GM12878 (cell line): ENCODE measurements at regions not wholly inside any gene's neighbourhood (a gene's known extent, or its start where the extent isn't known, plus 50 kb on each side); places are given as distances from the start of the nearest gene placed in this dataset.

Source experiments
- ATAC-seq: fragments of 200-7000 bp; cut with Tn5 transposase; 3 replicates; pipeline ENCODE4 v1.9.1; 2020; ENCODE audit warnings: mild to moderate bottlenecking, moderate library complexity
- BruUV-seq: library from RNA; stranded (reverse); fragments of 400-500 nt; replicated peaks from 2 replicates; lab custom pipeline; 2021; lab: Mats Ljungman, UMichigan
- CTCF ChIA-PET: fragments of 300-600 bp; sonication (Branson Sonifier 250); formaldehyde crosslinking; extraction: SDS; loops from one replicate; lab custom pipeline; 2021; ENCODE audit warnings: inconsistent platforms; lab: Yijun Ruan, JAX
- POLR2A ChIA-PET: fragments of 350-600 bp; formaldehyde crosslinking; extraction: SDS; loops from one replicate; lab custom pipeline; 2021; ENCODE audit warnings: inconsistent platforms; lab: Charles Lee
- RAD21 ChIA-PET: fragments of 300-600 bp; sonication (Branson Sonifier 250); formaldehyde crosslinking; loops from one replicate; lab custom pipeline; 2023; ENCODE audit warnings: antibody characterized with exemption; ENCODE audit not compliant: unreplicated experiment; lab: Charles Lee
- SMC1A ChIA-PET: fragments of 300-600 bp; sonication (Branson Sonifier 250); formaldehyde crosslinking; loops from one replicate; lab custom pipeline; 2023; ENCODE audit not compliant: unreplicated experiment, uncharacterized antibody; lab: Charles Lee
- DNase-seq: peaks from one replicate; pipeline ENCODE4 v3.0.0-alpha.2; 2011; ENCODE audit warnings: low read depth, low spot score
- FAIRE-seq: peaks from 3 replicates; lab custom pipeline; 2011; peaks lifted over from hg19 to GRCh38; lab: Jason Lieb, UNC
- H2AFZ ChIP-seq: 2 replicates; pipeline ENCODE4 v1.6.0; 2011; ENCODE audit warnings: low read depth, low read length, control low read depth; ENCODE audit not compliant: control insufficient read depth
- H3K27ac ChIP-seq: 2 replicates; pipeline ENCODE4 v1.5.1; 2011; ENCODE audit warnings: control low read depth; ENCODE audit not compliant: control insufficient read depth, insufficient read depth
- H3K27me3 ChIP-seq, 2 experiments: replicated peaks in 1 of 2; 2 replicates each; pipeline versions ENCODE4 v1.6.0 to v1.6.1; 2011; ENCODE audit warnings: low read length in 1 of 2; ENCODE audit not compliant: control insufficient read depth in 2 of 2, insufficient read depth in 2 of 2
- H3K36me3 ChIP-seq, 2 experiments: 2 replicates each; pipeline ENCODE4 v1.5.1; 2011; ENCODE audit warnings: low read length in 1 of 2; ENCODE audit not compliant: control insufficient read depth in 2 of 2, insufficient read depth in 2 of 2
- H3K4me1 ChIP-seq: 2 replicates; pipeline ENCODE4 v1.6.1; 2011; ENCODE audit warnings: mild to moderate bottlenecking, low read length, moderate library complexity, mixed read lengths; ENCODE audit not compliant: control insufficient read depth, insufficient read depth
- H3K4me2 ChIP-seq: 2 replicates; pipeline ENCODE4 v1.6.0; 2011; ENCODE audit warnings: control low read depth; ENCODE audit not compliant: control insufficient read depth, insufficient read depth
- H3K4me3 ChIP-seq: fragments of 200-600 bp; sonication (generic); 2 replicates; pipeline ENCODE4 v1.5.1; 2016
- H3K79me2 ChIP-seq: 2 replicates; pipeline ENCODE4 v1.6.0; 2011; ENCODE audit warnings: low read length; ENCODE audit not compliant: control insufficient read depth, insufficient read depth
- H3K9ac ChIP-seq: 2 replicates; pipeline ENCODE4 v1.8.0; 2011; ENCODE audit warnings: low read length, control low read depth, mixed read lengths; ENCODE audit not compliant: control insufficient read depth, insufficient read depth
- H3K9me3 ChIP-seq: replicated peaks from 3 replicates; pipeline ENCODE4 v1.5.1; 2011; ENCODE audit warnings: mild to moderate bottlenecking, low read length; ENCODE audit not compliant: control insufficient read depth, insufficient read depth
- H4K20me1 ChIP-seq: 2 replicates; pipeline ENCODE4 v1.6.0; 2011; ENCODE audit not compliant: control insufficient read depth, insufficient read depth
- CEBPB ChIP-seq, 2 experiments: fragments of 150-350 bp in 1 of 2; IDR thresholded peaks; 2 replicates each; pipeline ENCODE4 v1.6.1; 2012 to 2014; ENCODE audit warnings: low read depth in 2 of 2, low read length in 2 of 2, borderline replicate concordance in 1 of 2, inconsistent platforms in 1 of 2
- EED ChIP-seq: sonication (generic); IDR thresholded peaks from 2 replicates; pipeline ENCODE4 v1.6.1; 2016; ENCODE audit warnings: antibody characterized with exemption, low read depth
- ESRRA ChIP-seq: IDR thresholded peaks from 2 replicates; pipeline ENCODE4 v1.6.1; 2012; ENCODE audit warnings: mild to moderate bottlenecking, low read length, improper control_type of control experiment
- GABPA ChIP-seq: IDR thresholded peaks from 2 replicates; pipeline ENCODE4 v1.6.1; 2014; ENCODE audit warnings: antibody characterized with exemption, low read depth, mild to moderate bottlenecking, inconsistent platforms
- IKZF2 ChIP-seq, 2 experiments: fragments of 450-650 bp; IDR thresholded peaks; 2 replicates each; pipeline ENCODE4 v1.6.1; 2017; ENCODE audit warnings: mild to moderate bottlenecking in 2 of 2, moderate library complexity in 2 of 2
- POLR2A ChIP-seq: IDR thresholded peaks from 2 replicates; pipeline ENCODE4 v1.6.1; 2011; ENCODE audit warnings: low read depth, mild to moderate bottlenecking, low read length
- RAD21 ChIP-seq: IDR thresholded peaks from 2 replicates; pipeline ENCODE4 v1.6.1; 2011; ENCODE audit warnings: mild to moderate bottlenecking, low read depth, low read length, moderate library complexity; ENCODE audit not compliant: insufficient read depth
- RCOR1 ChIP-seq: conservative IDR thresholded peaks from 2 replicates; pipeline ENCODE4 v1.6.1; 2012; ENCODE audit warnings: low read depth, low read length, improper control_type of control experiment
- RUNX3 ChIP-seq: IDR thresholded peaks from 2 replicates; pipeline ENCODE4 v1.6.1; 2012; ENCODE audit warnings: low read length, inconsistent platforms
- SMARCA5 ChIP-seq: fragments of 450-650 bp; IDR thresholded peaks from 2 replicates; pipeline ENCODE4 v1.6.1; 2017; ENCODE audit warnings: mild to moderate bottlenecking
- ZNF24 ChIP-seq: fragments of 450-650 bp; IDR thresholded peaks from 2 replicates; pipeline ENCODE4 v1.6.1; 2017; ENCODE audit warnings: antibody characterized with exemption, mild to moderate bottlenecking
- WGBS: methylation state at CpG from one replicate; pipeline ENCODE4 v1.1.6; 2016; ENCODE audit warnings: low lambda C conversion rate; ENCODE audit not compliant: insufficient replicate concordance, insufficient coverage; ENCODE audit errors: missing lambda C conversion rate; 5-methylcytosine and 5-hydroxymethylcytosine counted together
- in situ Hi-C: fragments of 300-500 bp; cut with MboI; formaldehyde crosslinking; loops from 9 replicates; pipeline ENCODE4 v1.14.3; 2018; ENCODE audit warnings: mixed read lengths
- intact Hi-C: fragments of 100-400 bp; cut with micrococcal nuclease; formaldehyde crosslinking; loops from one replicate; pipeline ENCODE4 v1.14.2; 2022; ENCODE audit not compliant: unreplicated experiment
- TF ChIP-seq, protein P1 (sequence below): fragments of 450-650 bp; IDR thresholded peaks from 2 replicates; pipeline ENCODE4 v1.6.1; 2017; ENCODE audit warnings: mild to moderate bottlenecking, moderate library complexity

DNA sequence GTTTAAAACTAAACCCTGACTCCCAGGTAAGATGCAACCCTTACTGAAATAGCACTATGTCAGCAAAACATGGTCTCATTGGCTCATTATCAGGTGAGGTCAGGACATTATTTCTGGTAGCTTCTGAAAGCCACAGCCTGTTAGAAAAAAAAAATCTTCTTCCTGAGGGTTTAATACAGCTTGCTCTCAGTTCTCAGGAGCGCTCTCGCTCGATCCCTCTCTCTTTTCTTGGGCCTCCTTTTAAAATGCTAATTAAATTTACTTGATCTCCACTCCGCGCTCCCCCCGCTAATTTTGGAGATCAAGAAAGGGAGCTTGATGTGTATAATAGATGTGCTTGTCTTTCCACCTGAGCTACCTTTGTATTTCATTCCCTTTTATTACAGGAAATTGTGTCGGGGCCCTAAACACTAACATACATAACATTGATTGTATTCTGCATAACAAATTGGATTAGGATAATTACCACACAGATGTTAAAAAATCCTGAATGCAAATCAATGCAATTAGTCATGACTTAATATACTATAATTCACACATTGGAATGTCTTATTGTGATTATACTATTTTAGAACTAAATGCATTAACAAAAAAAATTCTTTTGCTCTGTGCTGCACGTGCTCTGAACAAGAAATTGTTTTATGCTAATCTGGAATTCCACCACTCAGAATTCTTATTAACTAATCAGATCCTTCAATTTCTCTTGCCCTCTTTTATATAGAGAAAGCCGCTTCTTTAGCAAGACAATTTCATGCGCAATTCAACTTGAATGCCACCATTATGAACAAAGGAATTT is 101.6 kb upstream of the TEX13D start:
- no peaks in the 10 kb centered on the region for H3K79me2 ChIP-seq
- no peak for ATAC-seq
- no peak for FAIRE-seq
- intact Hi-C loops, result no loop called here
- no peaks in the 10 kb centered on the region; the same call in 1 of the 2 replicates for H4K20me1 ChIP-seq
- POLR2A ChIA-PET, result no interaction called here
- H3K27me3 ChIP-seq, result no peaks in the 10 kb centered on the region
- BruUV-seq, result no TSS peak
- in situ Hi-C loops, result no loop called here
- H3K4me2 ChIP-seq, result no peak overlapping the region
- DNase-seq, result no peak
- SMC1A ChIA-PET, result interaction anchor here (1.2 kb wide), 1 partner anchor 10 kb away, joined by 3 read pairs; no protein-coding TSS in a partner anchor
- 56% methylated on average over 10 of the region's 10 CpGs for WGBS
- TF ChIP-seq RCOR1 (no peak), EED (no peak), GABPA (no peak), SMARCA5 (no peak), POLR2A (no peak), ESRRA (no peak), RUNX3 (no peak), RAD21 (no peak), IKZF2 (IDR thresholded peaks at IDR 0.05) (no peak), CEBPB (IDR thresholded peaks at IDR 0.05; ENCODE audit: borderline replicate concordance in 1 of 2, low read depth in 2 of 2, low read length in 2 of 2) (no peak), ZNF24 (no peak)
- TF ChIP-seq, protein P1, sequence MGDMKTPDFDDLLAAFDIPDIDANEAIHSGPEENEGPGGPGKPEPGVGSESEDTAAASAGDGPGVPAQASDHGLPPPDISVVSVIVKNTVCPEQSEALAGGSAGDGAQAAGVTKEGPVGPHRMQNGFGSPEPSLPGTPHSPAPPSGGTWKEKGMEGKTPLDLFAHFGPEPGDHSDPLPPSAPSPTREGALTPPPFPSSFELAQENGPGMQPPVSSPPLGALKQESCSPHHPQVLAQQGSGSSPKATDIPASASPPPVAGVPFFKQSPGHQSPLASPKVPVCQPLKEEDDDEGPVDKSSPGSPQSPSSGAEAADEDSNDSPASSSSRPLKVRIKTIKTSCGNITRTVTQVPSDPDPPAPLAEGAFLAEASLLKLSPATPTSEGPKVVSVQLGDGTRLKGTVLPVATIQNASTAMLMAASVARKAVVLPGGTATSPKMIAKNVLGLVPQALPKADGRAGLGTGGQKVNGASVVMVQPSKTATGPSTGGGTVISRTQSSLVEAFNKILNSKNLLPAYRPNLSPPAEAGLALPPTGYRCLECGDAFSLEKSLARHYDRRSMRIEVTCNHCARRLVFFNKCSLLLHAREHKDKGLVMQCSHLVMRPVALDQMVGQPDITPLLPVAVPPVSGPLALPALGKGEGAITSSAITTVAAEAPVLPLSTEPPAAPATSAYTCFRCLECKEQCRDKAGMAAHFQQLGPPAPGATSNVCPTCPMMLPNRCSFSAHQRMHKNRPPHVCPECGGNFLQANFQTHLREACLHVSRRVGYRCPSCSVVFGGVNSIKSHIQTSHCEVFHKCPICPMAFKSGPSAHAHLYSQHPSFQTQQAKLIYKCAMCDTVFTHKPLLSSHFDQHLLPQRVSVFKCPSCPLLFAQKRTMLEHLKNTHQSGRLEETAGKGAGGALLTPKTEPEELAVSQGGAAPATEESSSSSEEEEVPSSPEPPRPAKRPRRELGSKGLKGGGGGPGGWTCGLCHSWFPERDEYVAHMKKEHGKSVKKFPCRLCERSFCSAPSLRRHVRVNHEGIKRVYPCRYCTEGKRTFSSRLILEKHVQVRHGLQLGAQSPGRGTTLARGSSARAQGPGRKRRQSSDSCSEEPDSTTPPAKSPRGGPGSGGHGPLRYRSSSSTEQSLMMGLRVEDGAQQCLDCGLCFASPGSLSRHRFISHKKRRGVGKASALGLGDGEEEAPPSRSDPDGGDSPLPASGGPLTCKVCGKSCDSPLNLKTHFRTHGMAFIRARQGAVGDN, result no peak
- H3K4me1 ChIP-seq, result peaks cover 4% of the 10 kb centered on the region; the same call in 1 of the 2 replicates
- H3K9ac ChIP-seq, result no peak overlapping the region
- H2AFZ ChIP-seq, result no peak overlapping the region
- no peaks in the 10 kb centered on the region for H3K9me3 ChIP-seq
- CTCF ChIA-PET, result no interaction called here
- RAD21 ChIA-PET, result no interaction called here
- no peaks in the 10 kb centered on the region for H3K36me3 ChIP-seq
- no peak overlapping the region for H3K4me3 ChIP-seq
- H3K27ac ChIP-seq, result no peak overlapping the region
